Fibroblast of lung (primary cell): ENCODE measurements at regions not wholly inside any gene's neighbourhood (a gene's known extent, or its start where the extent isn't known, plus 50 kb on each side); places are given as distances from the start of the nearest gene placed in this dataset.
"Not testable (repeated sequence)": the region's sequence is repeated elsewhere in the genome, so short reads cannot be mapped to it uniquely, and the experiment has no call there.

Source experiments
- DNase-seq, 2 donors: peaks; one replicate each; pipeline versions ENCODE4 v3.0.0 to v3.0.0-alpha.2; 2010; ENCODE audit warnings: low read depth in 2 of 2
- H2AFZ ChIP-seq: 2 replicates; pipeline ENCODE4 v1.5.1; 2012; ENCODE audit warnings: low read length, control low read depth, inconsistent platforms
- H3K27ac ChIP-seq: 2 replicates; pipeline ENCODE4 v1.5.1; 2011; ENCODE audit warnings: low read length, control low read depth; ENCODE audit not compliant: insufficient read depth
- H3K27me3 ChIP-seq: 2 replicates; pipeline ENCODE4 v1.5.1; 2011; ENCODE audit warnings: mild to moderate bottlenecking, low read length; ENCODE audit not compliant: control insufficient read depth, insufficient read depth
- H3K36me3 ChIP-seq: 2 replicates; pipeline ENCODE4 v1.5.1; 2011; ENCODE audit warnings: low read length; ENCODE audit not compliant: control insufficient read depth, insufficient read depth
- H3K4me1 ChIP-seq: 2 replicates; pipeline ENCODE4 v1.5.1; 2011; ENCODE audit warnings: low read length; ENCODE audit not compliant: control insufficient read depth, insufficient read depth; ENCODE audit errors: extremely low read depth
- H3K4me2 ChIP-seq: 2 replicates; pipeline ENCODE4 v1.5.1; 2011; ENCODE audit warnings: low read length, control low read depth; ENCODE audit not compliant: insufficient read depth; ENCODE audit errors: extremely low read depth
- H3K4me3 ChIP-seq, 4 experiments: fragments of 200-600 bp in 1 of 4; sonication (generic) in 1 of 4; replicated peaks in 1 of 4; 2 replicates each; pipeline ENCODE4 v1.5.1; 2011 to 2016; ENCODE audit warnings: low read length in 4 of 4, low read depth in 3 of 4, mild to moderate bottlenecking in 3 of 4, control low read depth in 2 of 4, inconsistent platforms in 1 of 4, mixed read lengths in 1 of 4; ENCODE audit not compliant: insufficient read depth in 1 of 4; ENCODE audit errors: control extremely low read depth in 1 of 4
- H3K79me2 ChIP-seq: 2 replicates; pipeline ENCODE4 v1.5.1; 2012; ENCODE audit warnings: mild to moderate bottlenecking, low read length, inconsistent platforms; ENCODE audit not compliant: control insufficient read depth, insufficient read depth
- H3K9ac ChIP-seq: 2 replicates; pipeline ENCODE4 v1.5.1; 2011; ENCODE audit warnings: mild to moderate bottlenecking, low read length, control low read depth; ENCODE audit not compliant: insufficient read depth
- H3K9me3 ChIP-seq: 2 replicates; pipeline ENCODE4 v1.5.1; 2012; ENCODE audit warnings: low read depth, low read length; ENCODE audit not compliant: control insufficient read depth, insufficient read depth
- H4K20me1 ChIP-seq: 2 replicates; pipeline ENCODE4 v1.5.1; 2011; ENCODE audit warnings: low read length; ENCODE audit not compliant: control insufficient read depth, insufficient read depth; ENCODE audit errors: extremely low read depth
- CTCF ChIP-seq, 2 donors: IDR thresholded peaks in 1 of 2; conservative IDR thresholded peaks in 1 of 2; 1 replicate in 1 of 2; 2 replicates in 1 of 2; pipeline ENCODE4 v1.5.1; 2011 to 2012; ENCODE audit warnings: low read length in 2 of 2, control low read depth in 1 of 2, inconsistent platforms in 1 of 2, low read depth in 1 of 2, mild to moderate bottlenecking in 1 of 2
- EZH2 ChIP-seq: IDR thresholded peaks from 2 replicates; pipeline ENCODE4 v1.5.1; 2012; ENCODE audit warnings: low read length, control low read depth, mild to moderate bottlenecking; ENCODE audit errors: missing control alignments

GRCh38 chr7:66571568-66571967 lies 57.1 kb upstream of the KCTD7 start:
- H4K20me1 ChIP-seq, result no peaks in the 10 kb centered on the region
- peaks cover 69% of the 10 kb centered on the region for H3K79me2 ChIP-seq
- no peaks in the 10 kb centered on the region for H3K27me3 ChIP-seq
- H3K4me2 ChIP-seq, result no peak overlapping the region
- TF ChIP-seq EZH2 (no peak), CTCF (conservative IDR thresholded peaks at IDR 0.05 in 1 of 2, IDR thresholded peaks at IDR 0.05 in 1 of 2; ENCODE audit: low read depth in 1 of 2, low read length in 2 of 2) (no peak)
- no peaks in the 10 kb centered on the region for H3K4me1 ChIP-seq
- no peak overlapping the region for H3K4me3 ChIP-seq
- no peak overlapping the region for H3K9ac ChIP-seq
- no peaks in the 10 kb centered on the region for H3K9me3 ChIP-seq
- no peak overlapping the region for H2AFZ ChIP-seq
- H3K36me3 ChIP-seq, result no peaks in the 10 kb centered on the region
- no peak for DNase-seq
- H3K27ac ChIP-seq, result no peak overlapping the region

GRCh38 chr7:66573782-66574495 lies 54.7 kb upstream of the KCTD7 start:
- H3K4me3 ChIP-seq, H3K9ac ChIP-seq, H3K36me3 ChIP-seq, DNase-seq, H2AFZ ChIP-seq, H3K27ac ChIP-seq, H4K20me1 ChIP-seq, H3K4me2 ChIP-seq, H3K27me3 ChIP-seq, H3K9me3 ChIP-seq, H3K4me1 ChIP-seq: not testable (repeated sequence)
- H3K79me2 ChIP-seq, result peaks cover 72% of the 10 kb centered on the region

GRCh38 chr7:66574768-66575167 lies 53.9 kb upstream of the KCTD7 start:
- H3K9ac ChIP-seq, result not testable (repeated sequence)

GRCh38 chr7:66575398-66575797 lies 53.3 kb upstream of the KCTD7 start:
- H4K20me1 ChIP-seq, result no peaks in the 10 kb centered on the region

More at GRCh38 chr7:66574768-66575167, 53.9 kb upstream of the KCTD7 start:
- not testable (repeated sequence) for H3K27ac ChIP-seq, H4K20me1 ChIP-seq, H3K9me3 ChIP-seq, H3K36me3 ChIP-seq, H2AFZ ChIP-seq, H3K4me1 ChIP-seq, H3K4me2 ChIP-seq, DNase-seq, H3K27me3 ChIP-seq, H3K4me3 ChIP-seq
- peaks cover 72% of the 10 kb centered on the region for H3K79me2 ChIP-seq

More at GRCh38 chr7:66575398-66575797, 53.3 kb upstream of the KCTD7 start:
- peaks cover 68% of the 10 kb centered on the region for H3K79me2 ChIP-seq
- no peaks in the 10 kb centered on the region for H3K4me1 ChIP-seq
- no peak overlapping the region for H3K27ac ChIP-seq
- no peaks in the 10 kb centered on the region for H3K27me3 ChIP-seq
- H3K9me3 ChIP-seq, result no peaks in the 10 kb centered on the region
- H3K9ac ChIP-seq, result no peak overlapping the region
- H3K4me3 ChIP-seq, result no peak overlapping the region
- H3K4me2 ChIP-seq, result no peak overlapping the region
- no peak overlapping the region for H2AFZ ChIP-seq
- TF ChIP-seq CTCF (conservative IDR thresholded peaks at IDR 0.05 in 1 of 2, IDR thresholded peaks at IDR 0.05 in 1 of 2; ENCODE audit: low read depth in 1 of 2, low read length in 2 of 2) (no peak), EZH2 (no peak)
- H3K36me3 ChIP-seq, result no peaks in the 10 kb centered on the region
- DNase-seq, result no peak
